ENCODE measurements at regions not wholly inside any gene's neighbourhood (a gene's known extent, or its start where the extent isn't known, plus 50 kb on each side); places are given as distances from the start of the nearest gene placed in this dataset.

DNA sequence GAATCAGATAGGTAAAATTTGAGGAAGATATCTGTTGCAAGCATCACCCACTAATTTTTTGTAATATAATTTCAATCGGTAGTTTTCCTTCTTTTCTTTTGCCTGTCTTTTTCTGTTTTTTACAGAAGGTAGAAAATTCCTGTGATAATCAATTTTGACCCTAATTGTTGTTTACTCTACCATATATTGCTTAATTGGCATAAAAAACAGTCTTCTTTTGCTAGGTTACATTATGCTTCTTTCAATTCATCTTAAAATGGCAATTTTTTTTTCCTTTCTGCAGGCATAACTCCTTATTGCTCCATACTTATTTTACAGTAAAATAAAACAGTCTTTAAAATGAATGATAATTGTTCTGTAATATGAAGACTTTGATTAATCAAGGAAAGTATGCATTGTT, 286.2 kb upstream of the LRP1B start:
- TF ChIP-seq, protein P1, sequence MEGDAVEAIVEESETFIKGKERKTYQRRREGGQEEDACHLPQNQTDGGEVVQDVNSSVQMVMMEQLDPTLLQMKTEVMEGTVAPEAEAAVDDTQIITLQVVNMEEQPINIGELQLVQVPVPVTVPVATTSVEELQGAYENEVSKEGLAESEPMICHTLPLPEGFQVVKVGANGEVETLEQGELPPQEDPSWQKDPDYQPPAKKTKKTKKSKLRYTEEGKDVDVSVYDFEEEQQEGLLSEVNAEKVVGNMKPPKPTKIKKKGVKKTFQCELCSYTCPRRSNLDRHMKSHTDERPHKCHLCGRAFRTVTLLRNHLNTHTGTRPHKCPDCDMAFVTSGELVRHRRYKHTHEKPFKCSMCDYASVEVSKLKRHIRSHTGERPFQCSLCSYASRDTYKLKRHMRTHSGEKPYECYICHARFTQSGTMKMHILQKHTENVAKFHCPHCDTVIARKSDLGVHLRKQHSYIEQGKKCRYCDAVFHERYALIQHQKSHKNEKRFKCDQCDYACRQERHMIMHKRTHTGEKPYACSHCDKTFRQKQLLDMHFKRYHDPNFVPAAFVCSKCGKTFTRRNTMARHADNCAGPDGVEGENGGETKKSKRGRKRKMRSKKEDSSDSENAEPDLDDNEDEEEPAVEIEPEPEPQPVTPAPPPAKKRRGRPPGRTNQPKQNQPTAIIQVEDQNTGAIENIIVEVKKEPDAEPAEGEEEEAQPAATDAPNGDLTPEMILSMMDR (conservative IDR thresholded peaks at IDR 0.05; ENCODE audit: low read depth, low read length), result no peak
- no peak for TF ChIP-seq EZH2 (IDR thresholded peaks at IDR 0.05; ENCODE audit: borderline replicate concordance, low read depth, low read length, poor library complexity, severe bottlenecking)
